ENCODE measurements at regions not wholly inside any gene's neighbourhood (a gene's known extent, or its start where the extent isn't known, plus 50 kb on each side); places are given as distances from the start of the nearest gene placed in this dataset.
"Not testable (repeated sequence)": the region's sequence is repeated elsewhere in the genome, so short reads cannot be mapped to it uniquely, and the experiment has no call there.

GRCh38 chr3:150228626-150229025 lies 179.5 kb upstream of the TSC22D2 start:
- not testable (repeated sequence) for TF ChIP-seq ATF2 (CRISPR knock-in tag; IDR thresholded peaks at IDR 0.05; ENCODE audit: borderline replicate concordance, low read depth); USF1 (CRISPR knock-in tag; IDR thresholded peaks at IDR 0.05); ZNF416 (CRISPR knock-in tag; IDR thresholded peaks at IDR 0.05); CTCF (IDR thresholded peaks at IDR 0.05); ZNF423 (CRISPR knock-in tag; IDR thresholded peaks at IDR 0.05); HMGXB4 (CRISPR knock-in tag; IDR thresholded peaks at IDR 0.05); ZNF396 (CRISPR knock-in tag; IDR thresholded peaks at IDR 0.05; ENCODE audit: borderline replicate concordance); ETV6 (CRISPR knock-in tag; IDR thresholded peaks at IDR 0.05); ZNF121 (CRISPR knock-in tag; IDR thresholded peaks at IDR 0.05)
